ENCODE measurements at regions not wholly inside any gene's neighbourhood (a gene's known extent, or its start where the extent isn't known, plus 50 kb on each side); places are given as distances from the start of the nearest gene placed in this dataset.
"Not testable (repeated sequence)": the region's sequence is repeated elsewhere in the genome, so short reads cannot be mapped to it uniquely, and the experiment has no call there.

GRCh38 chr14:36423430-36423829, 96.6 kb downstream of the NKX2-1 start:
- H3K27me3 ChIP-seq (replicated peaks; ENCODE audit: insufficient read depth) = no peaks in the 10 kb centered on the region
- H3K4me3 ChIP-seq = no peak overlapping the region
- DNase-seq (ENCODE audit: low spot score) (no peak), ATAC-seq (ENCODE audit: insufficient number of reproducible peaks, low FRiP score, low read depth) (no peak)
- no peak for TF ChIP-seq CTCF (IDR thresholded peaks at IDR 0.05)
- no peak overlapping the region for H3K27ac ChIP-seq
- peaks cover 0 to 7% of the 10 kb centered on the region in 2 donors for H3K4me1 ChIP-seq (ENCODE audit: control insufficient read depth in 1 of 2, low read depth in 2 of 2)
- H3K36me3 ChIP-seq = no peaks in the 10 kb centered on the region
- no peaks in the 10 kb centered on the region for H3K9me3 ChIP-seq

GRCh38 chr14:36420149-36420687, 99.8 kb upstream of the MBIP start:
- H3K4me3 ChIP-seq = no peak overlapping the region
- DNase-seq (ENCODE audit: low spot score) (no peak), ATAC-seq (ENCODE audit: insufficient number of reproducible peaks, low FRiP score, low read depth) (no peak)
- H3K27me3 ChIP-seq (replicated peaks; ENCODE audit: insufficient read depth) = no peaks in the 10 kb centered on the region
- no peak for TF ChIP-seq CTCF (IDR thresholded peaks at IDR 0.05)
- no peak overlapping the region for H3K27ac ChIP-seq
- H3K9me3 ChIP-seq = no peaks in the 10 kb centered on the region
- H3K4me1 ChIP-seq (ENCODE audit: control insufficient read depth in 1 of 2, low read depth in 2 of 2) = peaks cover 0 to 8% of the 10 kb centered on the region in 2 donors
- no peaks in the 10 kb centered on the region for H3K36me3 ChIP-seq

GRCh38 chr14:36418937-36419336, 98.5 kb upstream of the MBIP start:
- Histone ChIP-seq H3K4me3 (no peak overlapping the region), H3K27me3 (replicated peaks; ENCODE audit: insufficient read depth) (no peaks in the 10 kb centered on the region), H3K4me1 (ENCODE audit: control insufficient read depth in 1 of 2, low read depth in 2 of 2) (peaks cover 0 to 8% of the 10 kb centered on the region in 2 donors), H3K36me3 (no peaks in the 10 kb centered on the region), H3K27ac (no peak overlapping the region), H3K9me3 (no peaks in the 10 kb centered on the region)
- ATAC-seq (ENCODE audit: insufficient number of reproducible peaks, low FRiP score, low read depth) = no peak
- TF ChIP-seq CTCF (IDR thresholded peaks at IDR 0.05) = no peak
- DNase-seq (ENCODE audit: low spot score) = no peak

GRCh38 chr14:36411951-36412350, 91.5 kb upstream of the MBIP start:
- not testable (repeated sequence) for H3K4me1 ChIP-seq (ENCODE audit: control insufficient read depth in 1 of 2, low read depth in 2 of 2); ATAC-seq (ENCODE audit: insufficient number of reproducible peaks, low FRiP score, low read depth); H3K27me3 ChIP-seq (replicated peaks; ENCODE audit: insufficient read depth); H3K27ac ChIP-seq; H3K36me3 ChIP-seq; H3K4me3 ChIP-seq; DNase-seq (ENCODE audit: low spot score); H3K9me3 ChIP-seq

- H3K4me1 ChIP-seq (ENCODE audit: control insufficient read depth in 1 of 2, low read depth in 2 of 2) = no peaks in the 10 kb centered on the region
- TF ChIP-seq CTCF (IDR thresholded peaks at IDR 0.05) = no peak
- H3K9me3 ChIP-seq = no peaks in the 10 kb centered on the region
- H3K36me3 ChIP-seq = no peaks in the 10 kb centered on the region
- DNase-seq (ENCODE audit: low spot score) (no peak), ATAC-seq (ENCODE audit: insufficient number of reproducible peaks, low FRiP score, low read depth) (no peak)
- no peaks in the 10 kb centered on the region for H3K27me3 ChIP-seq (replicated peaks; ENCODE audit: insufficient read depth)
- H3K27ac ChIP-seq = no peak overlapping the region
- no peak overlapping the region for H3K4me3 ChIP-seq
Measured at GRCh38 chr14:36408388-36408787, 88.0 kb upstream of the MBIP start.

GRCh38 chr14:36405589-36406274, 85.3 kb upstream of the MBIP start:
- H3K4me3 ChIP-seq = no peak overlapping the region
- no peaks in the 10 kb centered on the region for H3K27me3 ChIP-seq (replicated peaks; ENCODE audit: insufficient read depth)
- TF ChIP-seq CTCF (IDR thresholded peaks at IDR 0.05) = no peak
- H3K9me3 ChIP-seq = no peaks in the 10 kb centered on the region
- DNase-seq (ENCODE audit: low spot score) (no peak), ATAC-seq (ENCODE audit: insufficient number of reproducible peaks, low FRiP score, low read depth) (no peak)
- no peaks in the 10 kb centered on the region for H3K4me1 ChIP-seq (ENCODE audit: control insufficient read depth in 1 of 2, low read depth in 2 of 2)
- no peaks in the 10 kb centered on the region for H3K36me3 ChIP-seq
- no peak overlapping the region for H3K27ac ChIP-seq
